GM12878 (cell line): ENCODE measurements at regions not wholly inside any gene's neighbourhood (a gene's known extent, or its start where the extent isn't known, plus 50 kb on each side); places are given as distances from the start of the nearest gene placed in this dataset.

ENCODE experiments used
- ASH2L ChIP-seq: fragments of 300-600, 200-600 bp; sonication (generic); IDR thresholded peaks from 2 replicates; pipeline ENCODE4 v1.6.1; 2017; ENCODE audit warnings: low read depth, mild to moderate bottlenecking, borderline replicate concordance
- ETV6 ChIP-seq, 2 experiments: fragments of 450-650 bp in 1 of 2; IDR thresholded peaks in 1 of 2; conservative IDR thresholded peaks in 1 of 2; 2 replicates each; pipeline ENCODE4 v1.6.1; 2014; ENCODE audit warnings: antibody characterized with exemption in 1 of 2, borderline replicate concordance in 1 of 2, low read depth in 1 of 2, mild to moderate bottlenecking in 1 of 2, moderate library complexity in 1 of 2
- EZH2 ChIP-seq: IDR thresholded peaks from 2 replicates; pipeline ENCODE4 v1.6.1; 2012; ENCODE audit warnings: low read depth, mild to moderate bottlenecking, control low read depth, inconsistent platforms, low read length, borderline replicate concordance; ENCODE audit not compliant: control insufficient read depth
- MYC ChIP-seq: IDR thresholded peaks from 2 replicates; pipeline ENCODE4 v1.6.1; 2011; ENCODE audit warnings: mild to moderate bottlenecking, low read length, moderate library complexity, inconsistent platforms; ENCODE audit not compliant: insufficient read depth, insufficient replicate concordance, insufficient read length, severe bottlenecking
- NFYB ChIP-seq: IDR thresholded peaks from 2 replicates; pipeline ENCODE4 v1.6.1; 2011; ENCODE audit warnings: low read depth, mild to moderate bottlenecking, low read length, improper control_type of control experiment, moderate library complexity; ENCODE audit not compliant: insufficient read depth
- NR2C1 ChIP-seq: fragments of 450-650 bp; IDR thresholded peaks from 2 replicates; pipeline ENCODE4 v1.6.1; 2017; ENCODE audit warnings: antibody characterized with exemption, mild to moderate bottlenecking, moderate library complexity
- POLR2A ChIP-seq: IDR thresholded peaks from 2 replicates; pipeline ENCODE4 v1.6.1; 2011; ENCODE audit warnings: low read depth, mild to moderate bottlenecking, low read length
- POLR2AphosphoS5 ChIP-seq: IDR thresholded peaks from 2 replicates; pipeline ENCODE4 v1.6.1; 2011; ENCODE audit warnings: mild to moderate bottlenecking, low read length, inconsistent platforms
- RUNX3 ChIP-seq: IDR thresholded peaks from 2 replicates; pipeline ENCODE4 v1.6.1; 2012; ENCODE audit warnings: low read length, inconsistent platforms
- STAT1 ChIP-seq: fragments of 450-650 bp; conservative IDR thresholded peaks from 2 replicates; pipeline ENCODE4 v1.6.1; 2014; ENCODE audit warnings: antibody characterized with exemption, mild to moderate bottlenecking
- TCF12 ChIP-seq: IDR thresholded peaks from 2 replicates; pipeline ENCODE4 v1.6.1; 2011; ENCODE audit warnings: low read depth, mild to moderate bottlenecking, low read length
- TF ChIP-seq, protein P1 (sequence below), 3 experiments: IDR thresholded peaks in 2 of 3; conservative IDR thresholded peaks in 1 of 3; 2 replicates each; pipeline ENCODE4 v1.5.1; 2011; ENCODE audit warnings: low read depth in 3 of 3, low read length in 3 of 3, mild to moderate bottlenecking in 3 of 3, control low read depth in 2 of 3, moderate library complexity in 2 of 3, inconsistent platforms in 1 of 3, mixed read lengths in 1 of 3; ENCODE audit not compliant: control insufficient read depth in 2 of 3, insufficient read depth in 1 of 3; ENCODE audit errors: extremely low read depth in 1 of 3

DNA sequence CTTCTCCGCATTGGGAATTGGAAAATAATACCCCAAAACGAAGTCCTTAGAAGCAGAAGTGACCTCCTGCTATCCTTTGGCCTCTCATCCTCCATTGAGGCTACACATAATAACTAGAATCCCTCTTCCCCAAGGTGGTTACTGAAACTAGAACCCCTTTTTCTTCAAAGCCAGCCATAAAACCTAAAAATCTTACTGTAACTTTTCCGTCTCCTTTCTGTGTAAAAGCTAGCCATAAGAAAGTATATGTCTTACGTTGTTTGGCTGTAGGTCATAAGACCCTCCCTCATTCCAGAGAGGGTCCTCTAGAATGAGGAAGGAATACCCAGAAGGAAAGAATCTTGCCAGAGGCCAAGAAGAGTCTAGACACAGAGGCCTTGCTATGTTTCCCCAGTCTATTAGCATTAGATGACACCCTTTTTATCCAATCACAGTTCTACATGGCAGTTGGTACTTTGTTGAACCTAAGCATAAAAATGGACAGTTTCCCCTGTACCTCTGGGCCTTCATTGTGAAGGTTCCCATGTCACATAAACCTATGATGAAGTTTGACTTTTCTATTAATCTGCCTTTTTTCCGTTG lies 133.9 kb upstream of the BTN3A2 start:
- TF ChIP-seq ETV6 (conservative IDR thresholded peaks at IDR 0.05 in 1 of 2, IDR thresholded peaks at IDR 0.05 in 1 of 2; ENCODE audit: borderline replicate concordance in 1 of 2, low read depth in 1 of 2) (no peak), RUNX3 (no peak), POLR2A (no peak), MYC (no peak), POLR2AphosphoS5 (no peak), EZH2 (no peak), NFYB (no peak), ASH2L (no peak), NR2C1 (no peak), STAT1 (no peak), TCF12 (no peak)
- TF ChIP-seq, protein P1, sequence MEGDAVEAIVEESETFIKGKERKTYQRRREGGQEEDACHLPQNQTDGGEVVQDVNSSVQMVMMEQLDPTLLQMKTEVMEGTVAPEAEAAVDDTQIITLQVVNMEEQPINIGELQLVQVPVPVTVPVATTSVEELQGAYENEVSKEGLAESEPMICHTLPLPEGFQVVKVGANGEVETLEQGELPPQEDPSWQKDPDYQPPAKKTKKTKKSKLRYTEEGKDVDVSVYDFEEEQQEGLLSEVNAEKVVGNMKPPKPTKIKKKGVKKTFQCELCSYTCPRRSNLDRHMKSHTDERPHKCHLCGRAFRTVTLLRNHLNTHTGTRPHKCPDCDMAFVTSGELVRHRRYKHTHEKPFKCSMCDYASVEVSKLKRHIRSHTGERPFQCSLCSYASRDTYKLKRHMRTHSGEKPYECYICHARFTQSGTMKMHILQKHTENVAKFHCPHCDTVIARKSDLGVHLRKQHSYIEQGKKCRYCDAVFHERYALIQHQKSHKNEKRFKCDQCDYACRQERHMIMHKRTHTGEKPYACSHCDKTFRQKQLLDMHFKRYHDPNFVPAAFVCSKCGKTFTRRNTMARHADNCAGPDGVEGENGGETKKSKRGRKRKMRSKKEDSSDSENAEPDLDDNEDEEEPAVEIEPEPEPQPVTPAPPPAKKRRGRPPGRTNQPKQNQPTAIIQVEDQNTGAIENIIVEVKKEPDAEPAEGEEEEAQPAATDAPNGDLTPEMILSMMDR (IDR thresholded peaks at IDR 0.05 in 2 of 3, conservative IDR thresholded peaks at IDR 0.05 in 1 of 3; ENCODE audit: control insufficient read depth in 2 of 3, extremely low read depth in 1 of 3, insufficient read depth in 1 of 3, low read depth in 3 of 3, low read length in 3 of 3), result no peak
